GM12801 (cell line): ENCODE measurements at regions not wholly inside any gene's neighbourhood (a gene's known extent, or its start where the extent isn't known, plus 50 kb on each side); places are given as distances from the start of the nearest gene placed in this dataset.

Source experiments
- TF ChIP-seq, protein P1 (sequence below): IDR thresholded peaks from one replicate; pipeline ENCODE4 v1.5.1; 2011; ENCODE audit warnings: control low read depth; ENCODE audit not compliant: insufficient read length; ENCODE audit errors: extremely low read depth

DNA sequence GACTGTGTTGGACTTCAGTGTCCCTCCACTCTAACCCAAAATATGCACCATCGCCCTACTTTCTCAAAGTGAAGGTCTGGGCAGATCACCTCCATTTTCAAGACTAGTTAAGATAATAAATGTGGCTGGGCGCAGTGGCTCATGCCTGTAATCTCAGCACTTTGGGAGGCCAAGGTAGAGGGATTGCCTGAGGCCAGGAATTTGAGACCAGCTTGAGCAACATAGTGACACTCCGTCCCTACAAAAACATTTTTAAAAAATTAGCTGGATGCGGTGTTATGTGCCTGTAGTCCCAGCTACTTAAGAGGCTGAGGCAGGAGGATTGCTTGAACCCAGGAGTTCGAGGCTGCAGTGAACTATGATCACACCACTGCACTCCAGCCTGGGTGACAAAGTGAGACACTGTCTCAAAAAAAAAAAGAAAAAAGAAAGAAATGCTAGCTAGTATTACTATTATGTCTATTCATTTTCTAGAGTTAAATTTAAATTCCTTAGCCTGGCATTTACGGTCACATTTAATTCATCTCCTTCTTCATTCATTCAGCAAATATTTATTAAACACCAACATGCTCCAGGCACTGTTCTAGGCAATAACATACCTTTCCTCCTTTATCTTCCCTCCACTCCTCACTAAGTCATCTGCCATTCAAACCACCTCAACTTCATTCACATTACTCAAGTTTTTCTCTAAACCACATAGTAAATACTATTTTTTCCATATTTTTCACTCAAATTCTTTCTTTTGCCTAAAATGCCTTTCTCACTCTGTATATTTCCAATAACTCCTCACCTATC, 96.1 kb upstream of the XYLT1 start:
- TF ChIP-seq, protein P1, sequence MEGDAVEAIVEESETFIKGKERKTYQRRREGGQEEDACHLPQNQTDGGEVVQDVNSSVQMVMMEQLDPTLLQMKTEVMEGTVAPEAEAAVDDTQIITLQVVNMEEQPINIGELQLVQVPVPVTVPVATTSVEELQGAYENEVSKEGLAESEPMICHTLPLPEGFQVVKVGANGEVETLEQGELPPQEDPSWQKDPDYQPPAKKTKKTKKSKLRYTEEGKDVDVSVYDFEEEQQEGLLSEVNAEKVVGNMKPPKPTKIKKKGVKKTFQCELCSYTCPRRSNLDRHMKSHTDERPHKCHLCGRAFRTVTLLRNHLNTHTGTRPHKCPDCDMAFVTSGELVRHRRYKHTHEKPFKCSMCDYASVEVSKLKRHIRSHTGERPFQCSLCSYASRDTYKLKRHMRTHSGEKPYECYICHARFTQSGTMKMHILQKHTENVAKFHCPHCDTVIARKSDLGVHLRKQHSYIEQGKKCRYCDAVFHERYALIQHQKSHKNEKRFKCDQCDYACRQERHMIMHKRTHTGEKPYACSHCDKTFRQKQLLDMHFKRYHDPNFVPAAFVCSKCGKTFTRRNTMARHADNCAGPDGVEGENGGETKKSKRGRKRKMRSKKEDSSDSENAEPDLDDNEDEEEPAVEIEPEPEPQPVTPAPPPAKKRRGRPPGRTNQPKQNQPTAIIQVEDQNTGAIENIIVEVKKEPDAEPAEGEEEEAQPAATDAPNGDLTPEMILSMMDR, result no peak

DNA sequence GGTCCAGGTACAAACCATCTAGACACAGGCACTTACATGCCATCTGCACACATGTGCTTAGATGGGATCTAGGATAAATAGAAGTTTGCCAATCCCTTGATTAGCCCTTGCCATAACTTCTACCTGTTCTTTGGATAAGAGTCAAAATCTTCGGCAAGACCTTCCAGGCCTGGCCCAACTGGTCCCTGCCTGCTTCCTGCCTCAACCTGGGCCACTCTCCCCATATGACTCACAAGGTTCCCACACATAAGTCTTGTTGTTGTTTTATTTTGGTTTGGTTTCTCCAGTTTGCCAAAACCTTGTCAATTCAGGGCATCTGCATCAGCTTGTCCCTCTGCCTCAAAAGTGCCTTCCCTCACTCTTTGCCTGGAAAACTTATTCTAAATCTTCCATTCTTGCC, 95.3 kb upstream of the XYLT1 start:
- TF ChIP-seq, protein P1, result no peak

DNA sequence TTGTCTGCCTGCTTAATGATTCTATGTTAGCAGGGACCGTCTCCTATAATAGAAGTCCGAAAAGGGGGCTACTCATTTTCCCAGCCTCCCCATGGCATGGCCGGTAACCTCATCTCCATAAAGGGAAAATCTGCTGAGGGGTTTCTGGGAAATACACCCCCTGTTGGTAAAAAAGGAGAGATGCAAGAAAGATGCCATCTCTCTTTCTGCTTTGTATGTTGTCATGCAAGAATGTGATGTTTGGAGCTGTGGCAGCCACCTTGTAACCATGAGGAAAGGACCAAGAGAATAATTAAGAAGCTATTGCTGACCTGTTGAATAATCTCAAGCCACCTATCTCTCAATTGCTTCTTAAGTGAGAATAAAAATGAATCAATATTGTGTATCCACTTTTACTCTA, 94.8 kb upstream of the XYLT1 start:
- TF ChIP-seq, protein P1, result no peak

DNA sequence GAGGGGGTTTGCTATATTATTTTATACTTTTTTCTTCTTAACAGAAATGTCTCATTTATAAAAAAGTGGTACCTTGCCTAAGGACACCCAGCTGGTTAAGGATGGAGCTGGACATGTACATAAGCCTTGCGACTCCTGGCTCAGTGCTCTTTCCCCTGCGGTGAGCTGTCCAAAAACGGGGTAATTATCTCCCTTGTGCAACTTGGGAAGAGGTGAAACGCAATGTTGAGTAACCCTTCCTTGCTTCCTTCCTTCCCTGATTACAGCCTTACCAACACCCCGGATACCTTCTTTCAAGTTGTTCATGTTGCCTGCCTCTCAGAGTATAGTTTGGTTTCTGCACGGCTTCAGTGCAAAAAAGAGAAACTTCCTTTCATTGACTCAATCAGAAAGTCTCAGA, 94.1 kb upstream of the XYLT1 start:
- TF ChIP-seq, protein P1, result no peak

DNA sequence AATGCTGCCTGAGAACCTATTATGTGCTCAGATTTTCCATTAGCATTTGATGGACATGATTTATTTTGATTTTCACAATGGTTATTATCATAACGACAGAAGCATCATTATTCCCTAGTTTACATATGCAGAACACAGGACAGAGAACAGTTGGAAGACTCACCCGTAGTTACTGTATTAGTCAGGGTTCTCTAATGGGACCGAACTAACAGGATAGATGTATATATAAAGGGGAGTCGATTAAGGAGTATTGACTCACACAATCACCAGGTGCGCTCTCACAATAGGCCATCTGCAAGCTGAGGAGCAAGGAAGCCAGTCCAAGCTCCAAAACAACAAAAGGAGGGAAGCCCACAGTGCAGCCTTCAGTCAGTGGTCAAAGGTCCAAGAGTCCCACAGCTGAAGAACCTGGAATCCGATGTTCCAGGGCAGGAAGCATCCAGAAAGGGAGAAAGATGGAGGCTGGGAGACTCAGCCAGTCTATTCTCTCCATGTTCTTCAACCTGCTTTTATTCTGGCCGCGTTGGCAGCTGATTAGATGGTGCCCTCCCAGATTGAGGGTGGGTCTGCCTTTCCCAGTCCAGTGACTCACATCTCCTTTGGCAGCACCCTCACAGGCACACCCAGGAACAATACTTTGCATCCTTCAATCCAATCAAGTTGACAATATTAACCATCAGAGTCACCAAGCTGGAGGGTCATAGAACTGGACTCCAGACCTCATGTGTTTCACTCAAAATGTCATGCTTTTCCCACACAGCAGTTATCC, 92.7 kb upstream of the XYLT1 start:
- TF ChIP-seq, protein P1, result no peak

DNA sequence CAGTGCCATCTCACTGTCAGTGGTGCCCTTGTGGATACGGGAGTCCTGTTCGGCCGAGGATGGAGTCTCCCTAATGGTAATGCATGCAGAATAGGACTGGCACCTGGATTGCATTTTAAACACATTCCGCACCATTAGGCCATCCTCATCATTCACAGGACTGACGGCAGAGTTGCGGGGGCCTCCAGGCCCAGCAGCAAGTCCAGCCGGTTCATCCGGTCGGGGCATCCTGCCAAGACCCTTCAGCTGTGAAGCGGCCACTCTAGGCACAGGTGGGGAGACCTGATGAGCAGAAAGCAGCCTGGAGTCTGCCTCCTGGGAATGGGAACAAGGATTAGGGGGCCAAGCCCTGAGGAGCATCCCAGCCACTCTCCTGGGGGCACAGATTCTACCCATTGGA, 90.3 kb upstream of the XYLT1 start:
- TF ChIP-seq, protein P1, result no peak

DNA sequence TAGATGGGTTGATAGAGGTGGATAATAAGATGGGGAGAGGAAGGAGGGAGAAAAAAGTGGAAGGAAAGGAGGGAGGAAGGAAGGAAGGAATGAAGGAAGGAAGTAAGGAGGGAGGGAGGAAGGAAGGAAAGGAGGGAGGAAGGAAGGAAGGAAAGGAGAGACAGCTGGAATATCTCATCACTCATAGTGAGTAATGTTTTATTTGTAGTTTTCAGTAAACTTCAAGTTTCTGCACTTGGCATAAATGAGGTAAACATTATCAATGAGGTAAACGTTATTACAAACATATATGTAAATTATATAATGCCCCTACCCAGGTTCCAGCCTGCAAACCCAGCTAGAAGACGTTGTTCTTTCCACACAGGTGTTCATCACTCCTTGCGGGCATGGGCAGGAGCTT, 89.8 kb upstream of the XYLT1 start:
- TF ChIP-seq, protein P1, result no peak
